ENCODE measurements at regions not wholly inside any gene's neighbourhood (a gene's known extent, or its start where the extent isn't known, plus 50 kb on each side); places are given as distances from the start of the nearest gene placed in this dataset.

GRCh38 chr2:7594211-7594610, 677.0 kb downstream of the RNF144A start:
- no peak for ATAC-seq
- Histone ChIP-seq H3K27me3 (no peaks in the 10 kb centered on the region), H3K4me1 (no peaks in the 10 kb centered on the region), H3K27ac (no peak overlapping the region), H3K36me3 (no peaks in the 10 kb centered on the region), H3K4me3 (no peak overlapping the region), H3K9me3 (no peaks in the 10 kb centered on the region)
- no peak for DNase-seq
- FAIRE-seq, result no peak
- whole genome bisulfite sequencing, 2 donors, result 81 to 92% methylated on average over 4 of the region's 4 CpGs
- intact Hi-C loops (cut with DNase I), result no loop called here
- no peak for TF ChIP-seq CTCF (IDR thresholded peaks at IDR 0.05)

GRCh38 chr2:7595206-7595605, 678.0 kb downstream of the RNF144A start:
- DNase-seq (no peak), FAIRE-seq (no peak), ATAC-seq (no peak)
- 84 to 86% methylated on average over 3 of the region's 3 CpGs for WGBS, 2 donors
- Histone ChIP-seq H3K4me1 (no peaks in the 10 kb centered on the region), H3K36me3 (no peaks in the 10 kb centered on the region), H3K27ac (no peak overlapping the region), H3K9me3 (no peaks in the 10 kb centered on the region), H3K27me3 (no peaks in the 10 kb centered on the region), H3K4me3 (no peak overlapping the region)
- intact Hi-C loops (cut with DNase I), result no loop called here
- no peak for TF ChIP-seq CTCF (IDR thresholded peaks at IDR 0.05)

GRCh38 chr2:7598402-7598801, 681.2 kb downstream of the RNF144A start:
- Histone ChIP-seq H3K36me3 (no peaks in the 10 kb centered on the region), H3K27me3 (no peaks in the 10 kb centered on the region), H3K4me1 (no peaks in the 10 kb centered on the region), H3K27ac (no peak overlapping the region), H3K9me3 (no peaks in the 10 kb centered on the region), H3K4me3 (no peak overlapping the region)
- ATAC-seq (no peak), FAIRE-seq (no peak), DNase-seq (no peak)
- intact Hi-C loops (cut with DNase I), result no loop called here
- TF ChIP-seq CTCF (IDR thresholded peaks at IDR 0.05), result no peak
- 74 to 76% methylated on average over 3 of the region's 3 CpGs for WGBS, 2 donors

- intact Hi-C loops (cut with DNase I), result no loop called here
- Histone ChIP-seq H3K27me3 (no peaks in the 10 kb centered on the region), H3K9me3 (no peaks in the 10 kb centered on the region), H3K27ac (no peak overlapping the region), H3K4me1 (no peaks in the 10 kb centered on the region), H3K4me3 (no peak overlapping the region), H3K36me3 (no peaks in the 10 kb centered on the region)
- WGBS, 2 donors, result 90 to 94% methylated on average over 24 of the region's 24 CpGs
- no peak for FAIRE-seq
- no peak for TF ChIP-seq CTCF (IDR thresholded peaks at IDR 0.05)
- ATAC-seq, result no peak
- DNase-seq, result no peak
Observed at GRCh38 chr2:7599462-7600258, 682.4 kb downstream of the RNF144A start.

- Histone ChIP-seq H3K36me3 (no peaks in the 10 kb centered on the region), H3K4me1 (no peaks in the 10 kb centered on the region), H3K27me3 (no peaks in the 10 kb centered on the region), H3K9me3 (no peaks in the 10 kb centered on the region), H3K27ac (no peak overlapping the region), H3K4me3 (no peak overlapping the region)
- no peak for TF ChIP-seq CTCF (IDR thresholded peaks at IDR 0.05)
- DNase-seq (no peak), ATAC-seq (no peak), FAIRE-seq (no peak)
- 29 to 37% methylated on average over 1 of the region's 1 CpG for WGBS, 2 donors
- intact Hi-C loops (cut with DNase I), result no loop called here
Observed at GRCh38 chr2:7601990-7602389, 684.8 kb downstream of the RNF144A start.
